ENCODE measurements at regions not wholly inside any gene's neighbourhood (a gene's known extent, or its start where the extent isn't known, plus 50 kb on each side); places are given as distances from the start of the nearest gene placed in this dataset.

DNA sequence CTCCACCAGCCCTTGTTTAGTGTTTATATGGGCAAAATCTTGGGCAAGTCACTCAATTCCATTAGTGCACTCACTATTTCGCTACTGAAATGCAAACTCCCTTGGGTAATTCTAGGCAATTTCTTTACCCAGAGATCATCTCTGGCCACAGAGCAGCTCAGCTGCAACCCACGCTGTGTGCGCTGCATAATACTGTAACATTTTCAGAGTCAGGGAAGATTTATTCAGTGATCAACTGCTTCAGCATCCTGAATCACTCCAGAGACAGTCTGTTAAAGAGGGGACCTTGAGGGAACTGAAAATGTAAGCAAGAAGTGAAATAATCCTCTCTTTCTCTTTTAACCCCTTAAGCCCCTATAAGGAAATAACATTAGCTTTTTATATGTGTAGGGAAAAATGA lies 189.6 kb upstream of the FBXL4 start:
- H3K9me3 ChIP-seq (ENCODE audit: severe bottlenecking), result no peaks in the 10 kb centered on the region
- H3K36me3 ChIP-seq (ENCODE audit: low read depth), result no peaks in the 10 kb centered on the region
- ATAC-seq (ENCODE audit: low read depth), result no peak
- DNase-seq (ENCODE audit: low spot score), result no peak
- no peak overlapping the region for H3K27ac ChIP-seq (ENCODE audit: poor library complexity, severe bottlenecking)
- H3K4me1 ChIP-seq (ENCODE audit: insufficient read depth, poor library complexity, severe bottlenecking), result no peaks in the 10 kb centered on the region
- TF ChIP-seq, protein P1, sequence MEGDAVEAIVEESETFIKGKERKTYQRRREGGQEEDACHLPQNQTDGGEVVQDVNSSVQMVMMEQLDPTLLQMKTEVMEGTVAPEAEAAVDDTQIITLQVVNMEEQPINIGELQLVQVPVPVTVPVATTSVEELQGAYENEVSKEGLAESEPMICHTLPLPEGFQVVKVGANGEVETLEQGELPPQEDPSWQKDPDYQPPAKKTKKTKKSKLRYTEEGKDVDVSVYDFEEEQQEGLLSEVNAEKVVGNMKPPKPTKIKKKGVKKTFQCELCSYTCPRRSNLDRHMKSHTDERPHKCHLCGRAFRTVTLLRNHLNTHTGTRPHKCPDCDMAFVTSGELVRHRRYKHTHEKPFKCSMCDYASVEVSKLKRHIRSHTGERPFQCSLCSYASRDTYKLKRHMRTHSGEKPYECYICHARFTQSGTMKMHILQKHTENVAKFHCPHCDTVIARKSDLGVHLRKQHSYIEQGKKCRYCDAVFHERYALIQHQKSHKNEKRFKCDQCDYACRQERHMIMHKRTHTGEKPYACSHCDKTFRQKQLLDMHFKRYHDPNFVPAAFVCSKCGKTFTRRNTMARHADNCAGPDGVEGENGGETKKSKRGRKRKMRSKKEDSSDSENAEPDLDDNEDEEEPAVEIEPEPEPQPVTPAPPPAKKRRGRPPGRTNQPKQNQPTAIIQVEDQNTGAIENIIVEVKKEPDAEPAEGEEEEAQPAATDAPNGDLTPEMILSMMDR (IDR thresholded peaks at IDR 0.05; ENCODE audit: poor library complexity, severe bottlenecking), result no peak
- no peaks in the 10 kb centered on the region for H3K27me3 ChIP-seq (ENCODE audit: insufficient read depth, poor library complexity, severe bottlenecking)
- H3K4me3 ChIP-seq (ENCODE audit: severe bottlenecking), result no peak overlapping the region

DNA sequence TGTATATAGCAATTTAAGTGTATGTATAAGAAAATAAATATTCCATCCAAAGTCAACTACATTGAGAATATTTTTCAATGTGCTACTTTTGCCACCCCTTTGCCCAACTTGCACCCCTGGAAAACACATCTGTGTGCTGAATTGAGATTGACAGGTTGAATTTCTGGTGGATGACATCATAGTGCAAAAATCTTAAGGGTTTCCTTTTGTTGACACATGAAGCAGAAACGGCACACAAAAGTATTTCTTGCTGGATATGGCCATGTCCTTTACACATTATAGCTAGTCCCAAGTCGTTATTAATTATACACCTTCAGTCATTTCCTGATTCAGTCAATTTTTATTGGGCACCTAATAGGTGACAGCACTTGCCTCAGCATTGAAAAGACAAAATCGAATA lies 188.7 kb upstream of the FBXL4 start:
- ATAC-seq (ENCODE audit: low read depth) (no peak), DNase-seq (ENCODE audit: low spot score) (no peak)
- TF ChIP-seq, protein P1 (IDR thresholded peaks at IDR 0.05; ENCODE audit: poor library complexity, severe bottlenecking), result no peak
- Histone ChIP-seq H3K9me3 (ENCODE audit: severe bottlenecking) (no peaks in the 10 kb centered on the region), H3K4me1 (ENCODE audit: insufficient read depth, poor library complexity, severe bottlenecking) (no peaks in the 10 kb centered on the region), H3K27me3 (ENCODE audit: insufficient read depth, poor library complexity, severe bottlenecking) (no peaks in the 10 kb centered on the region), H3K36me3 (ENCODE audit: low read depth) (no peaks in the 10 kb centered on the region), H3K4me3 (ENCODE audit: severe bottlenecking) (no peak overlapping the region), H3K27ac (ENCODE audit: poor library complexity, severe bottlenecking) (no peak overlapping the region)

DNA sequence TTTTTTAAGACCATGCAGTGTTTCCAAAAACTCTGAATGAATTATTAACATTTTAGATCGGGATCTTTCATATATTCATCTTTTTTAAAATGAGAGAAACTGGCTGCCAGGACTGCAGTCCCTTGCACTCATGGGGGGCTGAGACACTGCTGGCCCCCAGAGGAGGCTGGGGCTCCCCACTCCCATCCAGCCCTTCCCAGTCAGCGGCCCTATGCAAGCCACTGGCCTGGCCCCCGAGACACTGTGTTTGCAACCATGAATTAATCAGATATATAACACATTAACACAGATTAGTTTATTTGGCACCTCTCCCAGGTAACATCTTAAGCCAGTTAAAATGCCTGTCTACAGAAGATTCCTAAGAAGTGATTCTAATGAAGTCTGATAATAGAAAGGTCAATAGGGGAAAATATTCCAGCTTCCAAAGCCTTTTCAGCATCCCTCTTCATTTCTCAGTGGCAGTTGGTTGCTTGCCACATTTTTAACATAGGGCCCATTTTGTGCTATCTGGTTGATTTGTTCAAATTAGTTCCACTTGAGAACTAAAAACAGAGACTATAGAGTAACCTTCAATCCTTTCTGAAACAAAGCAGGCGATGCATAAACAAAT lies 184.4 kb upstream of the FBXL4 start:
- Histone ChIP-seq H3K27me3 (ENCODE audit: insufficient read depth, poor library complexity, severe bottlenecking) (no peaks in the 10 kb centered on the region), H3K27ac (ENCODE audit: poor library complexity, severe bottlenecking) (no peak overlapping the region)

DNA sequence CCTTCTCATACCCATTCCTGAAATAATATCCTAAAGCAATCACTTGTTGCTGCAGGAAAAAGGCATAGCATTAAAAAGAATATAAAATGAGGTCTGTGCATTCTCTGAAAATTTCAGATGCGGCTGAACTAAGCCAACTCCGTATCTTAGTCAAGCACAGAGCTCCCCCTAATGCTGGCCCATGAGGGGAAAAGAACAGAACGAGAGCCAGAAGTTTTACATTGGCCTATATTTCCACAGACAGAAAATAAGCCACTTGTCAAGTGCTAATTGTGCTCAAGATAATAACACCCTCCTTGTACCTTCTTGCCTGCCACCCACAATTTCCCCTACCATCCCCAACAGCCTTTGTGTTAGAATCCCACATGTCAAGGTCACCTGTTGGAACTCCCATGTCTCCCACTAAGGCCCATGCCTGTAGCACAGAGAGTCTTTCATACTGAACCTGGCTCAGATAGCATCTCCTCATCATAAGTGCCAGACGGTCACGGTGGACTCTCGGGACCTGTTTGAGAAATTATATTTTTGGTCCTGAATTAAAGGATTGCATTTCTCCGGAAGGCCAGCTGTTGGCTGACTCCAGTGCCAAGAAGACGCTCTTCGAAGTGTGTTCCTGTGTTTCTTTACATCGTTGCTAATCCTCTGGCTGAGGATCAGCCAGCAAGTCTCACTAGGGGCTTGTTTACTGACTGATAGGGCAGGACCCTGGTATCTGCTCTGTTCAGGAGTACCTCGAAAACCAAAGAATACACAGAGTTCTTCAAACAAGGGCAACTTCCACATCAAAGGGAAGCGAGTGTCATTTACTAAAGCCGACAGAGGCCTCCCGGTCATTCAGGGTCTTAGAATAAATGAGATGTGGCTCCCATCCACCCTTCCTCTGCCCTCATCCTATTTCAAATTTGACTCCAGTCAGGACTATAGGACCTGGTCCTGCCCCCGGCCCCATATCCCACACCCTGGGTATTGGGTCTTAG lies 183.4 kb upstream of the FBXL4 start:
- DNase-seq (ENCODE audit: low spot score), result no peak

More for the DNA sequence above, 184.4 kb upstream of the FBXL4 start:
- no peak overlapping the region for H3K4me3 ChIP-seq (ENCODE audit: severe bottlenecking)
- no peaks in the 10 kb centered on the region for H3K4me1 ChIP-seq (ENCODE audit: insufficient read depth, poor library complexity, severe bottlenecking)
- no peaks in the 10 kb centered on the region for H3K9me3 ChIP-seq (ENCODE audit: severe bottlenecking)
- no peaks in the 10 kb centered on the region for H3K36me3 ChIP-seq (ENCODE audit: low read depth)
- TF ChIP-seq, protein P1 (IDR thresholded peaks at IDR 0.05; ENCODE audit: poor library complexity, severe bottlenecking), result no peak
- no peak for ATAC-seq (ENCODE audit: low read depth)
- no peak for DNase-seq (ENCODE audit: low spot score)

More for the DNA sequence above, 183.4 kb upstream of the FBXL4 start:
- Histone ChIP-seq H3K9me3 (ENCODE audit: severe bottlenecking) (no peaks in the 10 kb centered on the region), H3K4me3 (ENCODE audit: severe bottlenecking) (no peak overlapping the region), H3K27me3 (ENCODE audit: insufficient read depth, poor library complexity, severe bottlenecking) (no peaks in the 10 kb centered on the region), H3K36me3 (ENCODE audit: low read depth) (no peaks in the 10 kb centered on the region), H3K27ac (ENCODE audit: poor library complexity, severe bottlenecking) (no peak overlapping the region), H3K4me1 (ENCODE audit: insufficient read depth, poor library complexity, severe bottlenecking) (no peaks in the 10 kb centered on the region)
- TF ChIP-seq, protein P1 (IDR thresholded peaks at IDR 0.05; ENCODE audit: poor library complexity, severe bottlenecking), result no peak
- ATAC-seq (ENCODE audit: low read depth), result no peak
